SK-N-SH treated with all-trans-retinoic acid at 6 μM for 48 hours (cell line): ENCODE measurements at regions not wholly inside any gene's neighbourhood (a gene's known extent, or its start where the extent isn't known, plus 50 kb on each side); places are given as distances from the start of the nearest gene placed in this dataset.

ENCODE experiments used
- ARNTL ChIP-seq: fragments of 450-650 bp; formaldehyde crosslinking; IDR thresholded peaks from 2 replicates; pipeline ENCODE4 v1.5.0; 2020; ENCODE audit warnings: low read depth, mild to moderate bottlenecking, moderate library complexity, borderline replicate concordance
- PPARA ChIP-seq: fragments of 250-450 bp; sonication (Bioruptor Pico); IDR thresholded peaks from 2 replicates; pipeline ENCODE4 v1.5.0; 2020; ENCODE audit warnings: mild to moderate bottlenecking, borderline replicate concordance
- RARB ChIP-seq: fragments of 250-450 bp; sonication (Bioruptor Pico); IDR thresholded peaks from 2 replicates; pipeline ENCODE4 v1.8.0; 2021; ENCODE audit warnings: mild to moderate bottlenecking, moderate library complexity
- ZC3H10 ChIP-seq: fragments of 250-450 bp; sonication (Bioruptor Pico); IDR thresholded peaks from 2 replicates; pipeline ENCODE4 v1.5.1; 2021; ENCODE audit warnings: mild to moderate bottlenecking, moderate library complexity
- ZNF70 ChIP-seq: fragments of 450-650 bp; formaldehyde crosslinking; IDR thresholded peaks from 2 replicates; pipeline ENCODE4 v1.5.0; 2020; ENCODE audit warnings: mild to moderate bottlenecking, moderate library complexity
- TF ChIP-seq, protein P1 (sequence below): fragments of 250-450 bp; sonication (Bioruptor Pico); IDR thresholded peaks from 2 replicates; pipeline ENCODE4 v1.8.0; 2020; ENCODE audit warnings: mild to moderate bottlenecking, moderate library complexity, borderline replicate concordance

DNA sequence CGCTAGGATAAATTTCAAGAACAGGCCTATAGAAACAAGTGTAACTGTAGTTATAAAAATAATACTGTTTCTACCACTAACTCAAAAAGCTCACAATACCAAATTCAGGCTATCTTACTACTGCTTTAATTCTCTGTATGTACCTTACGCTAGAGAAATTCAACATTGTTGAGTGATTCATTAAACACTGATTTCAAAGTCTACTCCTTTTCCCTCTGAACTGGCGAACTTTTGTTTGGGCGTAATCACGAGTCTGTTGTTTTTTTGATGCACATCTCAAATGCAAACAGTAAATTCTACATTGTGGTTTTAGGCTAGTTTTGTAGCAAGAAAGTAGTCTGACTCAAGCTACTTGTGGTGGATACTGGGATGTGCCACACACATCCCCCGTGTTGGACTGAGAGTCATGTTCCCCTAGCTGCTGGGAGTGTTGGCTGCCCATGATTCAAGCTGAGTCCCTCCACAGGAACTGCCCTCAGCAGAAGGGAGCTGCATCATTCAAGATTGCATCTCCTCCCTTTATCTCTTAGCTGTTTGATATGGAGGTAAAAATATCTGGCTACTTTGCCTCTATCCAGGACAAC, 406.1 kb downstream of the RAPGEF2 start:
- no peak for TF ChIP-seq ZC3H10
- TF ChIP-seq ARNTL = no peak
- TF ChIP-seq PPARA (CRISPR knock-in tag) = no peak
- TF ChIP-seq, protein P1, sequence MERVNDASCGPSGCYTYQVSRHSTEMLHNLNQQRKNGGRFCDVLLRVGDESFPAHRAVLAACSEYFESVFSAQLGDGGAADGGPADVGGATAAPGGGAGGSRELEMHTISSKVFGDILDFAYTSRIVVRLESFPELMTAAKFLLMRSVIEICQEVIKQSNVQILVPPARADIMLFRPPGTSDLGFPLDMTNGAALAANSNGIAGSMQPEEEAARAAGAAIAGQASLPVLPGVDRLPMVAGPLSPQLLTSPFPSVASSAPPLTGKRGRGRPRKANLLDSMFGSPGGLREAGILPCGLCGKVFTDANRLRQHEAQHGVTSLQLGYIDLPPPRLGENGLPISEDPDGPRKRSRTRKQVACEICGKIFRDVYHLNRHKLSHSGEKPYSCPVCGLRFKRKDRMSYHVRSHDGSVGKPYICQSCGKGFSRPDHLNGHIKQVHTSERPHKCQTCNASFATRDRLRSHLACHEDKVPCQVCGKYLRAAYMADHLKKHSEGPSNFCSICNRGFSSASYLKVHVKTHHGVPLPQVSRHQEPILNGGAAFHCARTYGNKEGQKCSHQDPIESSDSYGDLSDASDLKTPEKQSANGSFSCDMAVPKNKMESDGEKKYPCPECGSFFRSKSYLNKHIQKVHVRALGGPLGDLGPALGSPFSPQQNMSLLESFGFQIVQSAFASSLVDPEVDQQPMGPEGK = no peak
- no peak for TF ChIP-seq ZNF70
- no peak for TF ChIP-seq RARB (CRISPR knock-in tag)
